ENCODE measurements at regions not wholly inside any gene's neighbourhood (a gene's known extent, or its start where the extent isn't known, plus 50 kb on each side); places are given as distances from the start of the nearest gene placed in this dataset.

GRCh38 chrX:147680251-147680650 is 231.5 kb upstream of the FMR1 start:
- no peak for TF ChIP-seq CTCF (conservative IDR thresholded peaks at IDR 0.05; ENCODE audit: low read length)
- TF ChIP-seq EZH2phosphoT487 (IDR thresholded peaks at IDR 0.05; ENCODE audit: borderline replicate concordance), result no peak

Measured in Loucy (cell line).